Transverse colon (tissue), 4 donors: ENCODE measurements at regions not wholly inside any gene's neighbourhood (a gene's known extent, or its start where the extent isn't known, plus 50 kb on each side); places are given as distances from the start of the nearest gene placed in this dataset.

ENCODE experiments used
- DNase-seq: peaks from one replicate; pipeline ENCODE4 v3.0.0-alpha.2; 2019
- H3K27ac ChIP-seq, 4 donors: fragments of 200-600 bp; sonication (generic); 2 replicates each; pipeline ENCODE4 v1.5.1; 2016 to 2018; ENCODE audit warnings: inconsistent platforms in 4 of 4
- H3K27me3 ChIP-seq: fragments of 200-600 bp; sonication (generic); 2 replicates; pipeline ENCODE4 v1.5.1; 2017; ENCODE audit warnings: inconsistent platforms
- H3K36me3 ChIP-seq, 4 donors: fragments of 200-600 bp; sonication (generic); 2 replicates each; pipeline ENCODE4 v1.5.1; 2017 to 2019; ENCODE audit warnings: inconsistent platforms in 4 of 4
- H3K4me1 ChIP-seq, 4 donors: fragments of 200-600 bp; sonication (generic); 2 replicates each; pipeline ENCODE4 v1.5.1; 2017 to 2020; ENCODE audit warnings: inconsistent platforms in 4 of 4
- H3K4me3 ChIP-seq, 4 donors: fragments of 200-600 bp; sonication (generic); 1 replicate in 1 of 4; 2 replicates in 3 of 4; pipeline versions ENCODE4 v1.5.1 to v1.6.1; 2017 to 2019; ENCODE audit warnings: inconsistent platforms in 4 of 4
- H3K9me3 ChIP-seq, 2 donors: fragments of 200-600 bp; sonication (generic); 2 replicates each; pipeline ENCODE4 v1.5.1; 2017 to 2019; ENCODE audit warnings: inconsistent platforms in 2 of 2
- CTCF ChIP-seq, 5 experiments: fragments of 200-600 bp in 3 of 5; fragments of 450-650 bp in 2 of 5; sonication (generic) in 3 of 5; IDR thresholded peaks; 1 replicate in 2 of 5; 2 replicates in 3 of 5; pipeline ENCODE4 v1.5.1; 2016 to 2017; ENCODE audit warnings: antibody characterized with exemption in 5 of 5, inconsistent platforms in 3 of 5, mild to moderate bottlenecking in 2 of 5, moderate library complexity in 1 of 5
- EP300 ChIP-seq: sonication (generic); formaldehyde crosslinking; IDR thresholded peaks from one replicate; pipeline ENCODE4 v1.6.1; 2017; ENCODE audit warnings: antibody characterized with exemption, low read depth
- POLR2A ChIP-seq: fragments of 450-650 bp; IDR thresholded peaks from one replicate; pipeline ENCODE4 v1.6.1; 2016; ENCODE audit warnings: antibody characterized with exemption, mild to moderate bottlenecking, moderate library complexity
- POLR2AphosphoS5 ChIP-seq, 3 donors: sonication (generic); formaldehyde crosslinking; IDR thresholded peaks; one replicate each; pipeline ENCODE4 v1.6.1; 2016; ENCODE audit warnings: antibody characterized with exemption in 3 of 3
- WGBS, 2 donors: methylation state at CpG; one replicate each; pipeline ENCODE4 v1.1.5; 2018; ENCODE audit warnings: low coverage in 1 of 2; 5-methylcytosine and 5-hydroxymethylcytosine counted together
- in situ Hi-C, 4 donors: fragments of 200-750 bp; cut with MboI; loops; one replicate each; pipeline versions ENCODE4 v1.15.0 to v1.15.1; 2017; ENCODE audit warnings: low sequenced_read_pairs in 3 of 4, low pct_ligation_motif_present in 1 of 4, low pct_unique_long_range_greater_than_20kb in 1 of 4
- intact Hi-C: fragments of 100-400 bp; cut with DNase I; formaldehyde crosslinking; loops from one replicate; pipeline ENCODE4 v1.15.1; 2023; ENCODE audit warnings: low total_unique reads

- no peak overlapping the region for H3K27ac ChIP-seq
- no peak for TF ChIP-seq CTCF (IDR thresholded peaks at IDR 0.05)
- H3K27me3 ChIP-seq, result no peaks in the 10 kb centered on the region
- no peak for DNase-seq
- in situ Hi-C loops, result no loop called here
- no peaks in the 10 kb centered on the region for H3K4me1 ChIP-seq
- H3K4me3 ChIP-seq, result no peak overlapping the region
- H3K9me3 ChIP-seq, result no peaks in the 10 kb centered on the region
- 50 to 74% methylated on average over 2 to 6 of the region's 6 CpGs for WGBS, 2 donors
- H3K36me3 ChIP-seq, result no peaks in the 10 kb centered on the region
- intact Hi-C loops, result no loop called here
Measured at GRCh38 chr14:89743828-89744227, 210.7 kb downstream of the EFCAB11 start.

- no peaks in the 10 kb centered on the region for H3K9me3 ChIP-seq
- intact Hi-C loops, result no loop called here
- H3K27me3 ChIP-seq, result no peaks in the 10 kb centered on the region
- no peak for DNase-seq
- no peaks in the 10 kb centered on the region for H3K36me3 ChIP-seq
- no peak overlapping the region for H3K4me3 ChIP-seq
- WGBS, 2 donors, result 55 to 80% methylated on average over 3 of the region's 3 CpGs
- TF ChIP-seq POLR2A, result no peak
- no peak for TF ChIP-seq CTCF (IDR thresholded peaks at IDR 0.05)
- no peak for TF ChIP-seq EP300
- TF ChIP-seq POLR2AphosphoS5 (IDR thresholded peaks at IDR 0.05), result no peak
- H3K4me1 ChIP-seq, result no peaks in the 10 kb centered on the region
- H3K27ac ChIP-seq, result no peak overlapping the region
- in situ Hi-C loops, result no loop called here
Measured at GRCh38 chr14:89740241-89740640, 214.3 kb downstream of the EFCAB11 start.

GRCh38 chr14:89736881-89737280 lies 217.6 kb downstream of the EFCAB11 start:
- in situ Hi-C loops (no loop called here), intact Hi-C loops (no loop called here)
- WGBS, 2 donors, result 79 to 93% methylated on average over 3 to 4 of the region's 4 CpGs
- Histone ChIP-seq H3K9me3 (peaks cover 0 to 5% of the 10 kb centered on the region in 2 donors), H3K27me3 (no peaks in the 10 kb centered on the region), H3K4me3 (no peak overlapping the region), H3K27ac (no peak overlapping the region), H3K36me3 (no peaks in the 10 kb centered on the region), H3K4me1 (no peaks in the 10 kb centered on the region)
- TF ChIP-seq CTCF (IDR thresholded peaks at IDR 0.05) (no peak), POLR2A (no peak), POLR2AphosphoS5 (IDR thresholded peaks at IDR 0.05) (no peak), EP300 (no peak)
- DNase-seq, result no peak

GRCh38 chr14:89731396-89731933 lies 223.1 kb downstream of the EFCAB11 start:
- TF ChIP-seq EP300, result no peak
- TF ChIP-seq CTCF (IDR thresholded peaks at IDR 0.05), result no peak
- TF ChIP-seq POLR2A, result no peak
- no peak for TF ChIP-seq POLR2AphosphoS5 (IDR thresholded peaks at IDR 0.05)
- DNase-seq, result no peak
- H3K4me3 ChIP-seq, result no peak overlapping the region
- H3K27me3 ChIP-seq, result no peaks in the 10 kb centered on the region
- H3K9me3 ChIP-seq, result peaks cover 0 to 5% of the 10 kb centered on the region in 2 donors
- in situ Hi-C loops, result no loop called here
- no peaks in the 10 kb centered on the region for H3K4me1 ChIP-seq
- H3K36me3 ChIP-seq, result no peaks in the 10 kb centered on the region
- WGBS, 2 donors, result 84 to 89% methylated on average over 3 to 6 of the region's 6 CpGs
- H3K27ac ChIP-seq, result no peak overlapping the region
- intact Hi-C loops, result no loop called here
